ENCODE measurements at regions not wholly inside any gene's neighbourhood (a gene's known extent, or its start where the extent isn't known, plus 50 kb on each side); places are given as distances from the start of the nearest gene placed in this dataset.

DNA sequence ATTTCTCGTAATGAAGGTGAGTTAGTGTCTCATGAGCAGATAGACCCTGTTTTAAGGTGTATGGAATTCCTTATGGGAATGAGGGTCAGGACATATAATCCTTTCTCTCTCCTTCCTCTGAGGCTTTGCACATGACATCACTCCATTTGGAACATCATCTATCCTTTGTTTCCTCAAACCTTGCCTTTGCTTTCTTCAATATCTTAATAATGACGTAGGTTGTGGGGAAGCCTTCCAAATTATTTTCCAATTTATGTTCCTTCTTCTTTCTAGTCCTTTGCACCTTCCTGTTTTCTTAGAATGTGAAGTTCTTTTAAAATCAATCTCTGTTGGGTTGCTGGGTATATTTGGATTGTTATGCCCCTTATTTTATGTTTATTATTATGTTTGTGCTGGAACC is 502.9 kb upstream of the STXBP6 start:
- no peak for DNase-seq (ENCODE audit: extremely low read depth in 1 of 2, low read depth in 1 of 2)

DNA sequence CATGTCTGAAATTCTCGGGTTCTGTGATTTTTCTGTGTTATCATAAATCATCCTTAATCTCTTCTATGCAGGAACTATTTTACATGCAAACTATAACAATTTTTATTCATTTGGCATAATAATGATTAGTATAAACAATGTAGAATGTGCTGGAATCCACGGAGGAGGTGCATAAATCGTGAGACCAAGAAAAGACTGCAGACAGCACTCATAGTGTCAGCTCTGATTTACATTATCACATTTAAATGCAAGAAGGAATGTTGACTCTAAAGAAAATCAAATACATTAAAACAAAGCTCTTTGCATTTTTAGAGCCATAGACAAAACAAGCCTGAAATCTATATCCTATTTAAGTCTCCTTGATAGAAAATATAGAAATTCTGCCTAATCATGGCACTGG is 501.7 kb upstream of the STXBP6 start:
- no peak for DNase-seq (ENCODE audit: extremely low read depth in 1 of 2, low read depth in 1 of 2)

DNA sequence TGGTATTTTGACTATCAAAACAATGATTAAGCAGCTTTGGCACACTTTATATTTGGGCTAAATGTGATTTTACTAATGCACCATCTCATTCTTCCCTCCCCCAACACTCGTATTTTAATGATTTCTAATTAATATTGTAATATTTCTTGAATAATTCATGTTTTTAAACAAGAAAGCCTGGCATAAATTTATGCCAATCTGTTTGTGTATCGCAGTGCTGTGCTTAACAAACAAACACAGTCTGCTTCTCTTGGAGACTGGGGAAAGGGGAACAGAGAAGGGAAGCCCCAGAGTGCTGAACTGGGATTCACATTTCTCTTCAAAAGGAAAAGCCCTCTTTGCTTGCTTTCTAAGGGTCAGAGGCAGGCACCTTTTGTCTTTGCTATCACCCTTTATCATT is 496.9 kb upstream of the STXBP6 start:
- no peak for DNase-seq (ENCODE audit: extremely low read depth in 1 of 2, low read depth in 1 of 2)

DNA sequence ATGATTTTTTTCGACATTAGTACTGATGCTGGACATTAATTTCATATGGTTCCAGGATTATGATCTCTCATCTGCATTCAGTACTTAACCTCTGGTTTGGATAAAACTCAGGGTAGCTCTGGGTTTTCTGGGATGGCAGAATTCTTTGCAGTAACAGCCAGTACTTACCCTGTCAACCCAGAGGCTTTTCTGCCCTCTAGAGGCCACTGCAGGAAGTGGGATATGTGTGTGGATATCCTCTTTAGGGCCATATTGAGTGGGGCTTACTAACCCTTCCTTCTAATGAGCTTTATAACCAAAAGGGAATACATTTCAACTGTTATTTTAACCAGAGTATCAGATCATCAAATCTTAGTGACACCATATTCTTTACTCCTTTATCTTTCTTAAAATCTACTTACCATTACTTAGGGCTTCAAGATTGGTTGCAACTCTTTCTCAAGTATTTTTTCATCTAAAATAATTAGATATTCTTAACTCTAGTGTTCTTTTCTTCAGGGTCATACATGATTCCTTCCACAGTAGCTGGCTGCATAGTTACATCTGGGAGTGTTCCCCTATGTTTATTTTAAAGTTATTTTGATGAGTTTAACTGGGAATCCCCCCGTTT is 488.0 kb upstream of the STXBP6 start:
- peak in 1 of 2 donors; percentile 4 for DNase-seq (ENCODE audit: extremely low read depth in 1 of 2, low read depth in 1 of 2)

DNA sequence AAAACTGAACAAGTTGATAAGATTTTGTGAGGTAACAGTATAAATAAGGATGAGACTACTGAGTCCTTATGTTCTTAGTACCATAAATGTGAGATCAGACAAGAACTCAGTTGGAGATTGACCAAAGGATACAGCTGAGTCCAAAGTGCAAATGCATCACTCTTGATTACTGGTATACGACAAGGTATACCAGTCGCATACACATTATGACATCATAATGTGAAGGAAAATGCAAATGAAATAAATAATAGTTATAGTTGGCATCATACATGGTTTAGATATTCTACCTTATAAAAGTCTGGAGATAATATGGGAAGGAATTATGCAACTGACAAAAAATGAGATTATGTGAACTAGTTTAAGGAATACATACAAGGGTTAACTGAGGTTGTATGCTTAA is 476.3 kb upstream of the STXBP6 start:
- DNase-seq (ENCODE audit: extremely low read depth in 1 of 2, low read depth in 1 of 2), result no peak

DNA sequence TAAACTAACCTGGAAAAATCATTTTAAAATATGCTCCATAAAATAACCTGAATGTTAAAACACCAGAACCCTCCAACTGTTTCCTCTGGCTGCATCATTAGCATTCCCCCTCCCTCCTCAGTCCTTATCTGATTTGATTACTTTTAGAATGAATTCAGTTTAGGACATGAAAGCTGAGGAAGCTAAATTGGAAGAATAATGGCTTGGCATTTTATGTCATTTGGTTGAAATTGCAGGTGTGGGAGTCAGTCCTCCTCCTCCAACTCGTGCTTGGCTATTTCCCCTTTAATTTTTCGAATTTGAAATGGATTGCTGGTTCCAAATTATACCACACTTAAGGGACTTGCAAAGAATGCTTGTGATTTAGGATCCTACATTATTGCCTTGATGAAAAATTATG is 473.0 kb upstream of the STXBP6 start:
- no peak for DNase-seq (ENCODE audit: extremely low read depth in 1 of 2, low read depth in 1 of 2)

DNA sequence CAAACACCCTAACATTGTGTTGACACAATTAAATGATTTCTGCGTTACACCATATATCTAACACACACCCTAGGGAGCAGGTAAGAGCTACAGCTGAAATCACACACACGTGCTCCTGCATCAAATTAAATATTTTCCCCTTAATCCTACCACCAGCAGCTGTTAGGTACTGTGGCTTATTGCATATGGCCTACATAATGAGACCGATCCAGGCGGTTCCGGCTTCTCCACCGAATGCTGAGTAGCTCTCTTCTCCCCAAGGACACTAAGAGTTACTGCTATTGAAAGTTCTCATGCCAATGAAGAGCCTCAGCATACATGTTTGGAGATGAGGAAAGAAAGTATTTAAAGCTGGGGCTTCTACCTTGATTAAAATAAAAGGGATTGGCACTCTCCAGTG is 472.2 kb upstream of the STXBP6 start:
- DNase-seq (ENCODE audit: extremely low read depth in 1 of 2, low read depth in 1 of 2), result no peak

DNA sequence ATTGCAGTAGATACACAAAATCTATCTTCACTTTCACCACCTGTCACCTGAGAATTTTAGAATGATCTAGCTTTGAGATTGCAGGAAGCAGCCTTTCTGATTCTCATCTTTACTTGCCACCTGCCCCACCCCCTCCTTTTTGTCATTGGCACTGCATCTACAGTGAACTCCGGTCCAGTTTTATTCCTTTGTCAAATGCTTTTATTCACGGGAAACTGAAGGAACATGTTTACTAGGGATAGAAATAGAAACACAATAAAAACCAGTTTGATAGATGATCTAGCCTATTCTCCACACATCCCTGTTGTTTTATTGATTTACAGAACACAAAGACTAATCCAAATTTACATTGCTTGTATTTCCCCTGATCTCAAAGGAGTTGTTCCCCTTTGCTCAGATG is 471.7 kb upstream of the STXBP6 start:
- no peak for DNase-seq (ENCODE audit: extremely low read depth in 1 of 2, low read depth in 1 of 2)

DNA sequence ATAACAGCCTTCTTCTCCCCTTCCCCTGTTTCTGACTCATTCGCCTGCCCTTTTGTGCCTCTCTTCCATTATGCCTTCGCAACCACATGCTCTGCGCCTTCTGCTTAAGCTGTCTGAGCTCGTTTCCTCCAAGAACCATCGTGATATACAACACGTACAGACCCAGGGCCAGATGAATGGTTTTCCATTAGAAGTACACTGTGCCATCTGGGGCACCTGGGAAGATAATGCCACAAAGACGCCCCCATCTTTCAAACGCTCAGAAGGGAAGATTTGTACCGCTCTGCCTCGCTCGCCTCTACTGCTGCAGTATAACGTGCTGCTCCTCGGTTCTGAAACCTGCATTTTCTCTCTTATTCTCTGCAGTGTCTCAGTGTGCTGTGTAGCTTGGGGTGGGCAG is 470.9 kb upstream of the STXBP6 start:
- DNase-seq (ENCODE audit: extremely low read depth in 1 of 2, low read depth in 1 of 2), result no peak

DNA sequence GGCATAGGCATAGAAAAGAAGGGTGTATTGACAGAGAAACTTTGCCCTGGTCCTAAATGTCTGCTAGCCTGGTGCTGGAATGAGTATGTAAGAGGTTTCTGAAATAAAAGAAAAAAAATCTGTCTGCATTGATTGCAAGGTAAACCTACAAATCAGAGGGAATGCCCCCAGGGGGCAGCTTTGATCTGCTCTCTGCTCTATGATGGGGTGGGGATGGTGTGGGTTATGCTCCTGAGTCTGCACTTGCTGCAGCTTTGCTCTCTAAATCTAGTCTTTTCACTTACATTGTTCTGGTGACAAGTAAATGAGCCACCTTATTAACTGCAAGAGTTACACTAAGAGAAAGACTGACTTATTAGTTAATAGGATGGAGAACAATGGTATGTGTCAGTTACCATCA is 468.4 kb upstream of the STXBP6 start:
- DNase-seq (ENCODE audit: extremely low read depth in 1 of 2, low read depth in 1 of 2), result no peak

DNA sequence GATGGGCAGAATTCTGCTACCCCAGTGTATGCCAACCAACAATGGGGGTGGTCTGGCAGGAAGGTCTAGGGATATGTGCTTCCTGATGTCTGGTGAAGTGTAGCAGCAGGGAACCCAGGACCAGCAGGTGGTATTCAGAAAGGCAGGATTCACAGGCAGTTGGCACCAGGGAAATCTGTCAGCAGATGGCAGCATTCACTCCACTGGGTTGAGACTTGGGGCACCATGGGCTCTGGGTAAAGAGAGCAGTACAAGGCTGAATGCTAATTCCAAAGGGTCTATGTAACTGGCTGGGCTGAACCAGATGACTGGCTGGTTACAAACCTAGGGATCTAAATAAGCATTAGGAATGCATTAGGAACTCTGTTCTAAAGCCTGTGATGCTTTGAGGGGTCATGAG is 466.9 kb upstream of the STXBP6 start:
- no peak for DNase-seq (ENCODE audit: extremely low read depth in 1 of 2, low read depth in 1 of 2)

DNA sequence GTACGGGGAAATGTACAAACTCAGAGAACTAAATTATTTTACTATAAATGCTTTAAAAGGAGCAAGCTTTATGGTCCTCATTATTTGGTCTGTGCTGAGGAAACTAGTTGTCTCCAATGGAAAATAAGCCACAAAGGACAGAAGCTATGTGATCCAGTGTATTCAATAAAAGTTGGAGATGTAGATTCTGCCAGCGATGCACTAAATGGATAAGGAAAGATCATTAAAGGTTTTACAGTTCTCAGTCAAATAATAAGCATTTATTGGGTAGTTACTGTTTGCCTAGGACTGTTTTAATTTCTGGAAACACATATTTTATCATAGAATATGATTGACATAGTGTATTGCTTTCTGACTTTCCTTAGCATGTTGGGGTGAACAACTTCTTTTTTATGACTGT is 458.9 kb upstream of the STXBP6 start:
- DNase-seq (ENCODE audit: extremely low read depth in 1 of 2, low read depth in 1 of 2), result no peak

DNA sequence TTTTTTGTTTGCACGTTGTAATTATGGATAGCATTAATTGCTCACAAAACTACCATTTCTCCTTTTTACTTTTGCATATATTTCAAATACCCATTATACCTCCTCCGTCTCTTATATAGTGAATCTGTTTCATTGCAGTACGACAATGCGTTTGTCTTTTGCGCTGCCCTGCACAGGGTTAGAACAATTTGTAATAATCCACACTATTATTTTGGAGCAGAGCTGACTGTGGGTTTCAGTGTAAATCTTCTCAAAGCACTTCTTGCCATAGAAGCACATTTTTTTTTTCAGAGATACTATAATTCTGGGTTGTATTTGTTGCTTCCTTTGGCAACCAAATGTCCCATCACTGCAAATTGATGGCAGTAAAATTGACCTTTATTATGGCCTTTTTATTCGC is 451.8 kb upstream of the STXBP6 start:
- DNase-seq (ENCODE audit: extremely low read depth in 1 of 2, low read depth in 1 of 2), result no peak

DNA sequence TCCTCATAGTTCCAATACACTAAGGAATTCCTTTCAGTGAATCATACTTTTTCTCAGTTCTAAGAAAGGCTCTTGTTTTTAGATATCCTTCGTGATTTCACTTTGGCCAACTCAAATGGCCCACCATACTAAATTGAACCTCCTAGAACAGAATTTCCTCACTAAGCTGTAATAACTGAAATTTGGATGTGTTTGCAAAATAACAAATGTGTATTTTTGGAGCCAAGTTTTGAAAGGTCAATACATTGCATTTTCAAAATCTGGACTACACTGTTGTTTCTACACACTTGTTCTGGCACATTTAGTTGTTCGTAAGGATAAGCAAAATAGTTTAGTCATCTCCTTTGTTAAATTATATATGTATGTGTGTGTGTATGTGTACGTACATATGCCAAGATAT is 439.0 kb upstream of the STXBP6 start:
- no peak for DNase-seq (ENCODE audit: extremely low read depth in 1 of 2, low read depth in 1 of 2)

DNA sequence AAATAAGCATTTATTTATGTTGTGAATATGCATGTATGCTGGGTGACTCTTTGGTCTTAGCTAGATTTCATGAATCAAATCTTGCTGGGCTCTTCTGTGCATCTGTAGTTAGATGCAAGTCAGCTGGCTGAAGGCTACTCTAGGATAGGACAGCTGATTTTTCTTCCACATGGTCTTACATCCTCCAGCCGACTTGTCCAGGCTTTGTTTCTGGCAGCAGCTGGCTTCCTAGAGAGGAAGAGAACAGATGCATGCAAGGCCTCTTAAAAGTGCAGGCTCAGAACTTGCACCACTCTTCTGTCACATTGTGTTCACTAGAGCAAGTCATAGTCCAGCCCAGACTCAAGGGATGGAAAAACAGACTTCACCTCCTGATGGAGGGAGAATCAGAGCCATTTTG is 435.4 kb upstream of the STXBP6 start:
- no peak for DNase-seq (ENCODE audit: extremely low read depth in 1 of 2, low read depth in 1 of 2)

DNA sequence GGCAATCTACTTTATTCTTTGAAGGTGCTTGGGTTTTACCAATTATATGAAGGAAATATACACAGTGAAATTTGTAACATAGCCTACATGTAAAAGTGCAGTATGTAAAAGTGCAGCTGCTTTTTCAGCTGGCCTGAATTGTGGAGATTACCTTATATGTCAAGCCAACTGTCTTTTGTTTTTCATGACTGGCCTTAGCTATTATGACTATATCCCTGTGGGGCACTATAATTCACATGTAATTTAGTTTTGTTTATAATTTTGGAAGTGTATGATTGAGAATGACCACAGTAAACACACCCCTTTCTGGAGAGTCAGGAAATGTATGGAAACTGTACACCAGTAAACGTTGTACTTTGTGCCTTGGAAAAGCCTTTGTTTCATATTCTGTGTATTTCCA is 435.0 kb upstream of the STXBP6 start:
- no peak for DNase-seq (ENCODE audit: extremely low read depth in 1 of 2, low read depth in 1 of 2)

DNA sequence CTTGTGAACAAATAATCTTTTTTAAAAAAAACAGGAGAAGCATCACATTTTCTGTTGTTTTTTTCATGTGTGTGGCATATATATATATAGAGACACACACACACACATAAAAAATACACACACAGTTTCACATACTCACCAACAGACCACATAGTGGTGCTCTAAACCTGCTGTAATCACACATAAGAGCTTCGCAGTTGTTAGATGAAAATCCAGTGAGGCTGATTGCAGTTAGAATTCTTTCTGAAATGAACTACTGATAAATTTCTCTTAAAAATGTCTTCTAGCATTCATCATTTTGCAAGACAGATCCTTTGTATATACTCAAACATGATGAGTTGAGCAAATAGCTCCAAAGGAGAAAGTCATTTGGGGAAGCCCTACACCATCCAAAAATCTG is 434.3 kb upstream of the STXBP6 start:
- DNase-seq (ENCODE audit: extremely low read depth in 1 of 2, low read depth in 1 of 2), result no peak

DNA sequence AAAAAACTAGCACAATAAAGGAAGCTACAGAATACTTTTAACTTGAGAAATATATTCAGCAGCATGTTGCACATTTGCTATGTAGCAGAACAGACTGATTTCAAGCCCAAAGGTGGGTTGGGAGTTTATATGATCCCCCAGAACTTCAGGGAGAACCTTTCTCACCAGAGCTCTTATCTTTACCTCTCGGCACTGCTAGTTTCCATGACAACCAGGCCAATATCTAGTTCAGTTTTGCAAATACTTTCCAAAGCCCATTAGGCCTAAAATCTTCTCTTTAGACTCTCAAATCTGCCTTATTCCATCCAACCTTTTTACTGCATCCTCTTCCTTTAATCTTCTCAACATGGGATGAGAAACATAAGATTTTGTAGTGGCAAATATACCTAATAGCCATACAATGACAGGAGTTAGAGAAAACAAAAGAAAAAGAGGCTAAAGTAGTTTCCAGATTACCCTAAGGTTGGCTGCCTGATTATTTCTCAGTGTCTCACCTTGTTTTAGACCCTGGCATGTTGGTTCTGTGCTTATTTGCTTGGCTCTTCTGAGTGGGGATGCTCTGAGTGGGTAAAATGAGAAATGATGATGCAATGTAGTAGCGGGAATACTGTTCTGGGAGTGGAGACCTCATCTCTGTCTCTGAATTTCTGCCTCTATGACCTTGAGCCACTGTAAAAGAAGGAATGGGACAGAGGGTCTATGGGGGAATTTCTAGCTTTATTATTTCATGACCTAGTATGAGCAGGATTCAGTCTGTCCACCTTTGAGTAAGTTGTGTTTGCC is 427.6 kb upstream of the STXBP6 start:
- DNase-seq (ENCODE audit: extremely low read depth in 1 of 2, low read depth in 1 of 2), result no peak

DNA sequence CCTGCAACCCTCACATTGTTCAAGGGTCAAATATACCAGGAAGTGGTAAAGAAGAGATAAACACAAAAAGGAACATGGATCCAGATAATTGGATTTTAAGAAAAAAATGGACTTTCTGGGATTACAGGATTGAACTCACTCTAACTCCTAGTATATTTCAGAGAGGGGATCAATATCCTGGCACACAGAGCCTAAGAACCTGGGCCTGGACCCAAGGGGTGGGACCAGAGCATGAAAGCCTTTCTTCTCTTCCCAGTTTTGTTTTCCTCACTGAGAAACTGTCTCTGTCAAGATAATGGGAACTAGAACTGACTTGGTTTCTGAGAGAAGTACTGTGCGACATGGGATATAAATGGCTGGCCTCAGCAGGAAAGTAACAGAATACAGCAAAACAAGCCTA is 422.8 kb upstream of the STXBP6 start:
- no peak for DNase-seq (ENCODE audit: extremely low read depth in 1 of 2, low read depth in 1 of 2)

DNA sequence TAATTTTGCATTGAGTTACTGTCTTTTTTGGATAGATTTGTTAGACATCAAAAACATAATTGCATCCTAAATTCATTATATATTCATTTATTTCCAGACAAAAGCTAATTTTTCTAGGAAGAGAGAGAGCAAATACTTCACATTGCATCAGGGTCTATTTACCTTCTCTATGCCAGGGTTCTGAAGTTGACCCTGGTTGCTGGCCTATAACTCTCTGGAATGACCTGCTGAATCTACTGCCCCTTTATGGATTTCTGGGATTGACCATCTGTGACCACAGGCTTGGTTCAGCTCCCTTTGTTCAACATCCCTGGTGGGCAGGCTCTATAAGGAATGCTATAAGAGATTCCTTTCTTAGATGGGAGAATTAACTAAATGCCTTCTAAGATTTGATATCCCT is 414.8 kb upstream of the STXBP6 start:
- no peak for DNase-seq (ENCODE audit: extremely low read depth in 1 of 2, low read depth in 1 of 2)

DNA sequence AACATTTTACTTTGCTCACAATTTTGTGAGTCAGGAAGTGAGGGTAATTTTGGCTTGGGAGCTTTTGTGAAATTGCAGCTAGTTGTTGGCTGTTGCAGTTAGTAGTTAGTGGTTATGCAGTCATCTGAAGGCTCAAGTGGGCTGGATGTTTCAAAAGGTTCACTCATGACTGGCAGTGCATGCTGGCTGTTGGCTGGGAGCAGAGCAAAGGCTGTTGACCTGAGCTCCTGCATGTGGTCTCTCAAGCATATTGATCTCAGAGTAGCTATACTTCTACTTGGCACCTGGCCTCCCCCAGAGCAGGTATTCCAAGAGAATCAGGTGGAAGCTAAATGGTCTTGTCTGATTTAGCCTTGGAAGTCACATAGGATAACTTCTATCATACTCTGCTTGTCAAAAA is 414.1 kb upstream of the STXBP6 start:
- no peak for DNase-seq (ENCODE audit: extremely low read depth in 1 of 2, low read depth in 1 of 2)

DNA sequence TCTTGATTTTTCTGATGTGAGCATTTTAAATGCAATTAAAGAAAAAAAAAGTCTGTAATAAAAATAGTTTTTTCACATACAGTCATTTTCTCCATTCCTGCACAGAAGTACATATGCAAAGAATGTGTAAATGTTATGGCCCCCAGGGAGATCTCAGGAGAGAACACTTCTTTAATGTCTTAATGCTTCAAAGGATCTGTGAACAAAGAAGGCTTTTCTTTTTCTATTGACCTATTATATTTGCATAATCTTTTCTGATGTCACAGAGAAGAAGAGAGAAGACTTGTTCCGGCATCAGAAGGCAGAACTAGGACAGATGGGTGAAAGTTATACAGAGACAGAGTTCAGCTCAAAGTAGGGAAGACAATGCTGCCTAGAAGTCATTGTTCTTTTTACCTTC is 413.5 kb upstream of the STXBP6 start:
- DNase-seq (ENCODE audit: extremely low read depth in 1 of 2, low read depth in 1 of 2), result no peak

DNA sequence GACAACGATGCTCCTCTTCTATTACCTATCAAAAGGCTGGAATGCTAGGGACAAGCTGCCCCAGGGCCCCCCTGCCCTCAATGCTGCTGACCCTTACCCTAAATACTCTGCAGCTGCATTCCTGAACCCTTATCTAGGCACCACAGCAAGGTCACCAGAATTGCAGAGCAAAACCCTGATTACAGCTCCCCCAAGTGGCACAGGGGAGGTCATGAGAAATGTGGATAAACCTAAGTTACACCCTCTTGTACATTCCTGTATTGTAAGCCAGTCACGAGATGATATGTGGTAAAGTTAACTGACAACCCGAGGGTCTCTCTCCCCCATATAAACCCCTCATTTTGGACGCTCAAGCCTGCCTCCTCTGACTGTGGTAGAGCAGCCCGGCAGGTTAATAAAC is 411.8 kb upstream of the STXBP6 start:
- no peak for DNase-seq (ENCODE audit: extremely low read depth in 1 of 2, low read depth in 1 of 2)

Data from stimulated activated CD8-positive, alpha-beta memory T cell treated with anti-CD3 and anti-CD28 coated beads, Interleukin-7, amount 100 ng/mL, for 48 hours (primary cell).